GM18498 (cell line): ENCODE measurements at regions not wholly inside any gene's neighbourhood (a gene's known extent, or its start where the extent isn't known, plus 50 kb on each side); places are given as distances from the start of the nearest gene placed in this dataset.
"Not testable (repeated sequence)": the region's sequence is repeated elsewhere in the genome, so short reads cannot be mapped to it uniquely, and the experiment has no call there.

Experiments
- ATAC-seq: cut with Tn5 transposase; IDR thresholded peaks from one replicate; pipeline ENCODE4 v1.9.1; 2021; ENCODE audit warnings: mild to moderate bottlenecking, moderate library complexity; ENCODE audit not compliant: unreplicated experiment

- no peak for ATAC-seq
These were observed 855.6 kb downstream of the SLC16A7 start for GRCh38 chr12:60451457-60451856.

GRCh38 chr12:60465060-60465459 is 869.2 kb downstream of the SLC16A7 start:
- ATAC-seq = no peak

DNA sequence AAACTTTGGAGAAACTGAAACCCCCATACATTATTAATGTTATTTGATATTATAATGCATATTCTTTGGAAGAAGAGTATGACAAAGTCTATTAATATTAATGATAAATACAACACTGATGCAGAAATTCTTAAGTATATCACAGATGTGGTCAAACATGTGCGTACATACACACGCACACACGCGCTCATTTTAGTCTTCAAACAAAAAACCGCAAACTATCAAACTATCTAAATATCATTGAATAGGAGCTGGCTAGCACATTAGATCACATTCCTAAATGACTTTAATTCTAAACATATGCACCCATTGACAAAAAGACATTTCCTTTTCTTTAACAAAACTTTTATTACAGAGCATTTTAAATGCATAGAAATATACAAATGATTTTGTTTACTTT is 872.7 kb downstream of the SLC16A7 start:
- no peak for ATAC-seq

DNA sequence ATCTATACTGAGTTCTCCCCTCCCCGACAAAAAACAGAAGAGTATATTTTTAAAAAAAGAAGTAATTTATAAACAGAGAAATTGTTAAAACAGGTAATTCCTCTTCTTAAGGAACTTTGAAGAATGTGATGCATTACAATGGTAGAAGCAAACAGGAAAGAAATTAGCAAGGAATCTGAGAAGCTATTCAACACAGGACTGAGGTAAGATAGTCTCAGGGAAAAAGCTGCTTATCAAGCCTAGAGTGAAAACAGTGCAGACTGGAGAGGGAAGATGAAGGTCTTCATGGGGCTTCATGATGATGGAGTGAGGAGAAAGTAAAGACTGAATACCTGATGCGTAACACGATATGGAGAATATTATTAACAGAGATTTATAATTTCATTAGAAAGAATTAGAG is 880.0 kb downstream of the SLC16A7 start:
- no peak for ATAC-seq

DNA sequence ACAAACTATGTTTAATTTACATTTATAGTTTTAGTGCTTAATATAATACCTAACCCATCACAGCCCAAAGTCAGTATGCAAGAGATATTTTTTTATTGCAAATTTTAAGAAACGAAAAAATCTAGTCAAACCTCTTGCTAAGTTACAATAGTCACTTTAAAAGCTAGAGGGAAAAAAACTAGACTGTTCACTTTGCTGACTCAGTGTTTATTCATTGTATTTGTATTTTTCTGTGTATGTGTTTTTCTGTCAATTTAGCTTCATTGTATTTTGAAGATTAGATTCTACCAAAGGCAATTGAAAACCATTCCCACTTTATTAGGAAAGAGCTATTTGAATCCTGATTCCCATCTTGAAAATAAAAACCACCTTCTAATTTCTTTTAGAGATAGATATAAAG is 891.5 kb downstream of the SLC16A7 start:
- ATAC-seq = no peak

DNA sequence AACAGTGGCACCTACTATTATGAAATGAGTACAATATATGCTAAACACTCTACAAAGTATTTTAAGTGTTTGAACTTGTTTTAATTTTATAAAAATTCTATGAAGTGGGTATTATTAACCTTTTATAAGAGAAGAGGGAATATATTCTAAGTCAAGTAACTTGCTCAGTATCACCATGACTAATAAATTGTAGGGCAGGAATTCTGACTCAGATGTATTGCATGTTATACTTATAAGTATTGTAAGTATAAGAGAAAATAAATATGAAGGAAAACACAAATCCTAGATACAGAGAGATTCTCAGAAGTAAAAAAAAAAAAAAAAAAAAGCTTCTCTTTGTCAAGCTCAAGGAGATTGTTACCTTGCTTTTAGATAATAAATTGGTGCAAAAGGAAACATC is 893.2 kb downstream of the SLC16A7 start:
- ATAC-seq = no peak

DNA sequence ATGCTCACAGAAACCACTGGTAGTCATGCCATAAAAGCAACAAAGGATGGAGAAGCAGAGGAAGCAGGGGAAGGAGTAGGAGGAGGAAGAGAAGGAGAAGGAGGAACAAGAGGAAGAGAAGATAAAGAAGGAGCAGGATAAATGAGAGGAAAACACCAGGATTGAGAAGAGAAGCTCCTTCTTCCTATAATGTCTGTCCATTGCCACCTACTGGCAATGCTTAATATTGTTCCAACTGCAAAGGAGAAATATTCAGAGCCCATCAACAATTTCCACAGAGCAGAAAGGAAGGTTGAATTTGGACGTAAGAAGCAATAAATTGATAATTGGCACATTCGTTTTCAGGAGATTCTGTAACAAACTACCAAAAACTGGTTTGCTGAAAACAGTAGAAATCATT is 898.4 kb downstream of the SLC16A7 start:
- no peak for ATAC-seq

- no peak for ATAC-seq
These were observed 902.8 kb downstream of the SLC16A7 start for GRCh38 chr12:60498656-60499055.

- no peak for ATAC-seq
These were observed 905.4 kb downstream of the SLC16A7 start for GRCh38 chr12:60501124-60501729.

DNA sequence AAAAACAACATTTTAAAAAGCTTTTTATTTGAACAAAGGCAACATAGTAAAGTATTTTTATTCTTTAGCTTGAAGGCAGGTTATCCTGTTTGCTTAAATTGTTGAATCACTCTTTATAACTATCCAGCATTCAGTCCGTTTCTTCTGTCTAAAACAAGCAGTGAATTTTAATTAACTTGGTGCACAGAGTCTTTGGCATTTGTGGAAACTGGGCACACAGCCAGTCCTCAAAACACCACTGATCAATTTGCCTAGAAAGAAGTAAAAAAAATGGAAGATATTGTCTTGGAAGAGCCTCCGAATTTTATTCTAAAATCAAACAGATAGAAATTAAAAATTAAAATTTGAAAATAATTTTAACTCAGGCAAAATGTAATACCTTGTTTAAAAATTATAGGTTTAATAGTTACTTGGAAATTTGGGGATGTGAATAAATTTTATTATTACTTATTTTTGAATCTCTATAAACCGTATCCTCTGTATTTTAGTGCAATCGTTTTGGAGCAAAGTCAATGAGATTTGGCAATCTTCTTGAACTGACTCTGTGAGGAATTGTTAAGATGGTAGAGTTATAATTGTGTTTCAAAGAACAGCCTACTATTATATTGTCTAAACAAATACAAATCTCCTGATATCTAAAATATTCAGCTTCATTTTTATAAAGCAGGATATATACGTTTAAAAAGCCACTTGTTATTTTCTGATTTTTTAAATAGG is 927.0 kb downstream of the SLC16A7 start:
- ATAC-seq = no peak

DNA sequence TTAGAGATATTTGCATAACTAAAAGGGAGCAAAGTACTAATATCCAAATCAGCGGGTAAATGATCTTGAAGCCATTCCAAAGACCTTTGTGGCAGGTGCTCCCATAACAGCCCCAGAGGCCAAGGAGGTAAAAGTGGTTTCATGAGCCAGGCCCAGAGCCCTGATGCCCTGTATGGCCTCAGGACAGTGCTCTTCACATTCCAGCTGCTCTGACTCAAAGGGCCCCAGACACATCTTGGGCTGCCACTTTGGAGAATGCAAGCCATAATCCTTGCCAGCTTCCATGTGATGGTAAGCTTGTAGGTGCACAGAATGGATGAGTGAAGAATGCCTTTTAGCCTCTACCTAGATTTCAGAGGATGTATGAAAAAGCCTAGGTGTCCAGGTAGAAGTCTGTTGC is 933.4 kb downstream of the SLC16A7 start:
- ATAC-seq = no peak

- no peak for ATAC-seq
These were observed 933.9 kb downstream of the SLC16A7 start for GRCh38 chr12:60529723-60530122.

- ATAC-seq = no peak
These were observed 939.5 kb downstream of the SLC16A7 start for GRCh38 chr12:60535363-60535762.

GRCh38 chr12:60539592-60539991 is 943.8 kb downstream of the SLC16A7 start:
- no peak for ATAC-seq

- no peak for ATAC-seq
These were observed 973.1 kb downstream of the SLC16A7 start for GRCh38 chr12:60568914-60569313.

DNA sequence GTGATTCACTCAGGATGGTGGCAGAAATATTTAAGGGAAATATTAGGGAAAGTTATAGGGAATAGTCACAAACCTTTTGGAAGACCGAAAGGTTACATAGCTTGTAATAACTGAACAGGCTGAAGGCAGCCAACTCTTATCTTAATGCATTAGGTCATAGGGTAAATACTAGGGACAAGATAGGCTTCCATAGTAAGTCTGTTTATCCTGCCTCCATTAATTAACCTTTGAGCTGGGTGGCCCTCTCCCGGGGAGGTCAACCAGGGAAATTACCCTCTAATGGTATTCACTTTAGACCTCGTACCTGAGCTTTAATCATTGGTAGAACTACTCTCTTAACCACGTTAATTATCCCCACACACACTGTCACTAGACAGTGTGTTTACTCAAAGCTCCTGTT is 981.8 kb downstream of the SLC16A7 start:
- no peak for ATAC-seq

- ATAC-seq = not testable (repeated sequence)
These were observed 991.8 kb downstream of the SLC16A7 start for GRCh38 chr12:60587664-60588063.

DNA sequence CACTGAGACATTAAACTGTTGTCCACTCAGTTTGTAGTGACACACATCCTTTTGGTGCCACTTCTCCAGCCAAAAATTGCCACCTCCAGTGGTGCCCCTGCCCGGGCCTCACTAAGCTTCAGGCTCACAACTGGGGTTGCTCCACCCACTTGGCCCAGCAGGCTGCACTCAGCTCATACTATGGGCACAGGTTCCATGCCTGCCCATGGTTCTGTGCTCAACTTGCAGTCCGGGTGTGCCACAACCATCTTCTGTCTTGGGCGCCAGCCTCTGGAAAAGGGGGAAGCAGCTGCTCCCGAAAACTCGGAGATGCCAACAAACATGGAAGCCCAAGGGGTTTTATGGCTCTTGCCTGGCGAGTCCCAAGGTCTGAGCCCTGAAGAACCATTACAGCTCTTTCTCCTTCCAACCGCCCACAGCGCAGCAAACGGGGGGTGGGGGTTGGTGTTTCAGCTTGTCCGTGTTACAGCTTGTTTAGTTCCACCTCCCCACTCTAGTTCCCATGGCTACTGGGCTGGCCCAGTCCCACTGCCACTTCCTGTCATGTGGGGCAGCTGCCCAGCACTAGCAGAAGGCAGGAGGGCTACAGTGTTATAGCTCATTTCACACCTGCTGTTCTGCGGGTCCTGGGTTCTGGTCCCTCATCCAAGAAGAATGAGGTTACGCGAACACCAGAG is 998.3 kb downstream of the SLC16A7 start:
- no peak for ATAC-seq

- no peak for ATAC-seq
These were observed 1006.8 kb downstream of the SLC16A7 start for GRCh38 chr12:60602601-60603000.

GRCh38 chr12:60603475-60603874 is 1007.6 kb downstream of the SLC16A7 start:
- ATAC-seq = not testable (repeated sequence)

DNA sequence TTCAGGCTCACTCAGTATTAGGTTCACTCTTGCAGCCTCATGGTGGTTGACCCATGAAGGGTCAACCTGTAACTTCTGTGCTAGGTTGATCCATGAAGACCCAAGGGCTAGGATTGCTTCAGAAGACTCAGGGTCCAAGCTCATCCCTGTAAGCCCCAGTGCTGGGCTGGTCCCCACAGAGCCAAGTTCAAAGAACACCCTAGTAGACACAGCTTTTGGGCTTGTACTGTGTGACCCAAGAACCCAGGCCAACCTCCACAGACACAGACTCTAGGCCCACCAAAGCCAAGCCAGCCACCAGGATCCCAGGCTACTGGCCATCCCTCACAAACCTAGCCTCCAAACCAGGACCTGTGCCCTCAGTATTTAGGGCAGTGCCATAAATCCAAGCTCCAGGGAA is 1020.6 kb downstream of the SLC16A7 start:
- ATAC-seq = no peak

DNA sequence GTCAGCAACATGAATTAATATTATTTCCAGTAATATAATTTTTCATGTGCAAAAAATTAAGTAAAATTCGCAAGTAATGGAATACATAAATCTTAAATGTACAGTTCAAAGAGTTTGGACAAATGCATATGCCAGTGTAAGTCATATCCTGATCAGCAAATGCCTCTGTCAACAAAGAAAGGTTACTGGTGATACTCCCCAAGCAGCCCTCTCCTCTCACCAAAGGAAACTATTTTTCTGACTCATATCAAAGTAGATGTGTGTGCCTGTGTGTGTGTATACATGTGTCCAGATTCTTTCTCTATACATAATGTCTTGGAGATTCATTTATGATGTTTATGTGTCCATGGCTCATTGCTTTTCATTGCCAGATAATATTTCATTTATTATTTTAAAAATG is 1035.0 kb downstream of the SLC16A7 start:
- ATAC-seq = no peak
